H9 (cell line): ENCODE measurements at regions not wholly inside any gene's neighbourhood (a gene's known extent, or its start where the extent isn't known, plus 50 kb on each side); places are given as distances from the start of the nearest gene placed in this dataset.

Source experiments
- DNase-seq: peaks from one replicate; pipeline ENCODE4 v3.0.0-alpha.2; 2017
- H2AFZ ChIP-seq: one replicate; pipeline ENCODE4 v1.6.1; 2013; ENCODE audit warnings: mild to moderate bottlenecking, low read length, control low read depth, moderate library complexity
- H2AK5ac ChIP-seq: 2 replicates; pipeline ENCODE4 v1.6.1; 2013; ENCODE audit warnings: low read length, control low read depth, mixed read lengths; ENCODE audit not compliant: insufficient read length
- H2BK120ac ChIP-seq: one replicate; pipeline ENCODE4 v1.6.1; 2013; ENCODE audit warnings: low read depth, mild to moderate bottlenecking, low read length, control low read depth, inconsistent platforms; ENCODE audit not compliant: poor library complexity, severe bottlenecking
- H2BK12ac ChIP-seq: 2 replicates; pipeline ENCODE4 v1.6.1; 2013; ENCODE audit warnings: low read length, control low read depth, mixed read lengths, low read depth; ENCODE audit not compliant: insufficient read length
- H2BK15ac ChIP-seq: 2 replicates; pipeline ENCODE4 v1.6.1; 2013; ENCODE audit warnings: low read depth, low read length, control low read depth
- H2BK20ac ChIP-seq: one replicate; pipeline ENCODE4 v1.6.1; 2013; ENCODE audit warnings: low read depth, mild to moderate bottlenecking, low read length, control low read depth, inconsistent platforms; ENCODE audit not compliant: poor library complexity, severe bottlenecking
- H2BK5ac ChIP-seq: 2 replicates; pipeline ENCODE4 v1.6.1; 2013; ENCODE audit warnings: low read length, control low read depth, mixed read lengths; ENCODE audit not compliant: insufficient read length
- H3K14ac ChIP-seq: 2 replicates; pipeline ENCODE4 v1.6.1; 2013; ENCODE audit warnings: low read length, control low read depth; ENCODE audit not compliant: insufficient read depth
- H3K18ac ChIP-seq: 2 replicates; pipeline ENCODE4 v1.6.1; 2013; ENCODE audit warnings: low read depth, mild to moderate bottlenecking, mixed read lengths, low read length, control low read depth; ENCODE audit not compliant: insufficient read length
- H3K23ac ChIP-seq: 2 replicates; pipeline ENCODE4 v1.6.1; 2013; ENCODE audit warnings: low read length, control low read depth, mixed read lengths, low read depth; ENCODE audit not compliant: insufficient read length
- H3K23me2 ChIP-seq: 2 replicates; pipeline ENCODE4 v1.6.1; 2013; ENCODE audit warnings: low read depth, mild to moderate bottlenecking, mixed read lengths, low read length, control low read depth; ENCODE audit not compliant: insufficient read length, poor library complexity, severe bottlenecking
- H3K27ac ChIP-seq: 2 replicates; pipeline ENCODE4 v1.5.1; 2013; ENCODE audit warnings: low read length, control low read depth, mixed read lengths, low read depth; ENCODE audit not compliant: insufficient read length
- H3K27me3 ChIP-seq: 2 replicates; pipeline ENCODE4 v1.6.1; 2013; ENCODE audit warnings: low read length, control low read depth, inconsistent platforms; ENCODE audit not compliant: insufficient read depth
- H3K4ac ChIP-seq: 2 replicates; pipeline ENCODE4 v1.6.1; 2013; ENCODE audit warnings: low read depth, mild to moderate bottlenecking, control low read depth, inconsistent platforms, low read length, moderate library complexity
- H3K4me1 ChIP-seq: 2 replicates; pipeline ENCODE4 v1.6.1; 2013; ENCODE audit warnings: low read length, control low read depth, inconsistent platforms; ENCODE audit not compliant: insufficient read depth
- H3K4me2 ChIP-seq: 2 replicates; pipeline ENCODE4 v1.6.1; 2013; ENCODE audit warnings: low read length, control low read depth, mixed read lengths; ENCODE audit not compliant: insufficient read length, insufficient read depth
- H3K56ac ChIP-seq: 2 replicates; pipeline ENCODE4 v1.6.1; 2013; ENCODE audit warnings: low read depth, mild to moderate bottlenecking, mixed read lengths, low read length, control low read depth; ENCODE audit not compliant: insufficient read length
- H3K79me1 ChIP-seq: 2 replicates; pipeline ENCODE4 v1.6.1; 2013; ENCODE audit warnings: low read depth, mild to moderate bottlenecking, moderate library complexity, low read length, control low read depth, inconsistent platforms; ENCODE audit not compliant: insufficient read depth, poor library complexity, severe bottlenecking
- H3K79me2 ChIP-seq: 2 replicates; pipeline ENCODE4 v1.6.1; 2013; ENCODE audit warnings: low read length, control low read depth, inconsistent platforms; ENCODE audit not compliant: insufficient read depth
- H3K9ac ChIP-seq: 2 replicates; pipeline ENCODE4 v1.6.1; 2013; ENCODE audit warnings: low read length, control low read depth, mixed read lengths; ENCODE audit not compliant: insufficient read length; ENCODE audit errors: extremely low read depth
- H3K9me3 ChIP-seq: one replicate; pipeline ENCODE4 v1.6.1; 2013; ENCODE audit warnings: low read depth, low read length, inconsistent platforms; ENCODE audit not compliant: control insufficient read depth
- H3T11ph ChIP-seq: one replicate; pipeline ENCODE4 v1.6.1; 2013; ENCODE audit warnings: mild to moderate bottlenecking, low read length, control low read depth, inconsistent platforms
- H4K20me1 ChIP-seq: one replicate; pipeline ENCODE4 v1.6.1; 2013; ENCODE audit not compliant: control insufficient read depth, insufficient read length, insufficient read depth
- H4K5ac ChIP-seq: 2 replicates; pipeline ENCODE4 v1.6.1; 2013; ENCODE audit warnings: low read depth, mild to moderate bottlenecking, mixed read lengths, low read length, control low read depth; ENCODE audit not compliant: insufficient read length
- H4K8ac ChIP-seq: replicated peaks from 2 replicates; pipeline ENCODE4 v1.6.1; 2013; ENCODE audit warnings: low read length, control low read depth, mixed read lengths, low read depth; ENCODE audit not compliant: insufficient read length
- H4K91ac ChIP-seq: 2 replicates; pipeline ENCODE4 v1.6.1; 2013; ENCODE audit warnings: low read depth, mild to moderate bottlenecking, moderate library complexity, mixed read lengths, low read length, control low read depth; ENCODE audit not compliant: insufficient read length
- H3K27ac Mint-ChIP-seq, 3 experiments: 2 replicates in 2 of 3; 3 replicates in 1 of 3; pipeline ENCODE4 v1.8.0; 2020 to 2021; ENCODE audit warnings: mixed read lengths in 3 of 3, mild to moderate bottlenecking in 1 of 3, moderate library complexity in 1 of 3
- H3K27me3 Mint-ChIP-seq: 2 replicates; pipeline ENCODE4 v1.8.0; 2021; ENCODE audit warnings: low read depth, mild to moderate bottlenecking, moderate library complexity, mixed read lengths
- H3K36me3 Mint-ChIP-seq, 3 experiments: 2 replicates in 2 of 3; 3 replicates in 1 of 3; pipeline ENCODE4 v1.8.0; 2020 to 2021; ENCODE audit warnings: low read depth in 3 of 3, mixed read lengths in 3 of 3; ENCODE audit not compliant: insufficient read depth in 1 of 3
- H3K4me1 Mint-ChIP-seq, 2 experiments: 2 replicates each; pipeline ENCODE4 v1.8.0; 2020; ENCODE audit warnings: mixed read lengths in 2 of 2
- H3K4me3 Mint-ChIP-seq, 2 experiments: 2 replicates in 1 of 2; 3 replicates in 1 of 2; pipeline ENCODE4 v1.8.0; 2020 to 2021; ENCODE audit warnings: mild to moderate bottlenecking in 2 of 2, mixed read lengths in 2 of 2, moderate library complexity in 1 of 2
- H3K9me3 Mint-ChIP-seq, 2 experiments: 2 replicates in 1 of 2; 3 replicates in 1 of 2; pipeline ENCODE4 v1.8.0; 2020; ENCODE audit warnings: mild to moderate bottlenecking in 2 of 2, mixed read lengths in 2 of 2, moderate library complexity in 1 of 2
- CTCF ChIP-seq: fragments of 200-600 bp; sonication (generic); conservative IDR thresholded peaks from 3 replicates; pipeline ENCODE4 v1.8.0; 2021; ENCODE audit warnings: antibody characterized with exemption, mild to moderate bottlenecking
- WGBS: extraction: QIAGEN DNeasy Blood & Tissue Kit; methylation state at CpG from one replicate; pipeline ENCODE4 v1.1.7; 2013; ENCODE audit warnings: missing lambda C conversion rate, low lambda C conversion rate, mixed read lengths; ENCODE audit not compliant: insufficient read length; ENCODE audit errors: extremely low coverage; 5-methylcytosine and 5-hydroxymethylcytosine counted together

GRCh38 chr12:58069268-58069963 is 128.0 kb downstream of the ATP23 start:
- Histone ChIP-seq H3K27me3 (no peaks in the 10 kb centered on the region), H4K5ac (no peak overlapping the region), H3K4me2 (no peak overlapping the region), H3K4ac (no peak overlapping the region), H3K79me1 (no peaks in the 10 kb centered on the region), H3K18ac (no peak overlapping the region), H3K23ac (no peak overlapping the region), H2BK20ac (no peak overlapping the region), H4K8ac (no peak overlapping the region), H2BK120ac (no peak overlapping the region), H2BK5ac (no peak overlapping the region), H4K20me1 (no peaks in the 10 kb centered on the region), H3K14ac (no peak overlapping the region), H3K23me2 (no peaks in the 10 kb centered on the region), H2AFZ (no peak overlapping the region), H2BK12ac (no peak overlapping the region), H2AK5ac (no peak overlapping the region), H3K56ac (no peak overlapping the region), H3K9ac (no peak overlapping the region), H3K27ac (no peak overlapping the region), H4K91ac (no peak overlapping the region), H3K4me1 (no peaks in the 10 kb centered on the region), H3K9me3 (no peaks in the 10 kb centered on the region), H3T11ph (no peak overlapping the region), H3K79me2 (no peaks in the 10 kb centered on the region), H2BK15ac (no peak overlapping the region)
- no CpG with 5 or more reads among the region's 2 CpGs for WGBS
- H3K9me3 Mint-ChIP-seq = peaks cover 0 to 2% of the 10 kb centered on the region in 2 experiments; a peak in 1 of 5 replicates
- H3K4me1 Mint-ChIP-seq = peaks cover 5 to 8% of the 10 kb centered on the region in 2 experiments; a peak in 3 of 4 replicates
- no peak for TF ChIP-seq CTCF
- no peak for DNase-seq
- H3K4me3 Mint-ChIP-seq = no peak overlapping the region
- H3K27ac Mint-ChIP-seq = no peak overlapping the region
- H3K36me3 Mint-ChIP-seq = peaks cover 1 to 5% (median 1%) of the 10 kb centered on the region in 3 experiments; a peak in 4 of 7 replicates
- no peaks in the 10 kb centered on the region; the same call in 1 of the 2 replicates for H3K27me3 Mint-ChIP-seq
